ENCODE measurements at regions not wholly inside any gene's neighbourhood (a gene's known extent, or its start where the extent isn't known, plus 50 kb on each side); places are given as distances from the start of the nearest gene placed in this dataset.

DNA sequence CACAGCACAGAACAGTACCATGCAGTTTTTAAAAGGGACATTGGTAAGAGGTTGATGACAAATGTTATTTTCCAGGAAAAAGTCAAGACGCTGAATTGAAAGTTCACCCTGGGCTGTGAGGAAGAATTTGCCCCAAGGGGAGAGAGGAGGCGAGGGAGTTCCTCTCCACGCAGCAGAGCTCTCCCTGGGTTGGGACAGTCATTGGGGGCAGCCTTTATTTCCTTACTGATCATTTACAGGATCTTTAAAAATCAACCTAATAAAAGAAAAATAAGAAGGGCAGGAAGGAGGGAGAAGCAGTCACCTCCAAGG lies 49.9 kb upstream of the WNT7B start:
- Histone ChIP-seq H3K4me3 (peak overlapping the region; percentile 42), H3K36me3 (no peaks in the 10 kb centered on the region), H3K9me3 (no peaks in the 10 kb centered on the region), H3K27ac (peak overlapping the region; percentile 61 to 74), H3K4me1 (ENCODE audit: insufficient read depth) (peaks cover 6% of the 10 kb centered on the region), H3K27me3 (no peaks in the 10 kb centered on the region)
- TF ChIP-seq POLR2A (IDR thresholded peaks at IDR 0.05) = no peak
- TF ChIP-seq EP300 (IDR thresholded peaks at IDR 0.05) = no peak
- TF ChIP-seq, protein P1, sequence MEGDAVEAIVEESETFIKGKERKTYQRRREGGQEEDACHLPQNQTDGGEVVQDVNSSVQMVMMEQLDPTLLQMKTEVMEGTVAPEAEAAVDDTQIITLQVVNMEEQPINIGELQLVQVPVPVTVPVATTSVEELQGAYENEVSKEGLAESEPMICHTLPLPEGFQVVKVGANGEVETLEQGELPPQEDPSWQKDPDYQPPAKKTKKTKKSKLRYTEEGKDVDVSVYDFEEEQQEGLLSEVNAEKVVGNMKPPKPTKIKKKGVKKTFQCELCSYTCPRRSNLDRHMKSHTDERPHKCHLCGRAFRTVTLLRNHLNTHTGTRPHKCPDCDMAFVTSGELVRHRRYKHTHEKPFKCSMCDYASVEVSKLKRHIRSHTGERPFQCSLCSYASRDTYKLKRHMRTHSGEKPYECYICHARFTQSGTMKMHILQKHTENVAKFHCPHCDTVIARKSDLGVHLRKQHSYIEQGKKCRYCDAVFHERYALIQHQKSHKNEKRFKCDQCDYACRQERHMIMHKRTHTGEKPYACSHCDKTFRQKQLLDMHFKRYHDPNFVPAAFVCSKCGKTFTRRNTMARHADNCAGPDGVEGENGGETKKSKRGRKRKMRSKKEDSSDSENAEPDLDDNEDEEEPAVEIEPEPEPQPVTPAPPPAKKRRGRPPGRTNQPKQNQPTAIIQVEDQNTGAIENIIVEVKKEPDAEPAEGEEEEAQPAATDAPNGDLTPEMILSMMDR (IDR thresholded peaks at IDR 0.05) = no peak
- DNase-seq = no peak
- intact Hi-C loops (cut with DNase I) = no loop called here
- 57 to 65% (median 64%) methylated on average over 3 of the region's 3 CpGs for WGBS, 3 donors

DNA sequence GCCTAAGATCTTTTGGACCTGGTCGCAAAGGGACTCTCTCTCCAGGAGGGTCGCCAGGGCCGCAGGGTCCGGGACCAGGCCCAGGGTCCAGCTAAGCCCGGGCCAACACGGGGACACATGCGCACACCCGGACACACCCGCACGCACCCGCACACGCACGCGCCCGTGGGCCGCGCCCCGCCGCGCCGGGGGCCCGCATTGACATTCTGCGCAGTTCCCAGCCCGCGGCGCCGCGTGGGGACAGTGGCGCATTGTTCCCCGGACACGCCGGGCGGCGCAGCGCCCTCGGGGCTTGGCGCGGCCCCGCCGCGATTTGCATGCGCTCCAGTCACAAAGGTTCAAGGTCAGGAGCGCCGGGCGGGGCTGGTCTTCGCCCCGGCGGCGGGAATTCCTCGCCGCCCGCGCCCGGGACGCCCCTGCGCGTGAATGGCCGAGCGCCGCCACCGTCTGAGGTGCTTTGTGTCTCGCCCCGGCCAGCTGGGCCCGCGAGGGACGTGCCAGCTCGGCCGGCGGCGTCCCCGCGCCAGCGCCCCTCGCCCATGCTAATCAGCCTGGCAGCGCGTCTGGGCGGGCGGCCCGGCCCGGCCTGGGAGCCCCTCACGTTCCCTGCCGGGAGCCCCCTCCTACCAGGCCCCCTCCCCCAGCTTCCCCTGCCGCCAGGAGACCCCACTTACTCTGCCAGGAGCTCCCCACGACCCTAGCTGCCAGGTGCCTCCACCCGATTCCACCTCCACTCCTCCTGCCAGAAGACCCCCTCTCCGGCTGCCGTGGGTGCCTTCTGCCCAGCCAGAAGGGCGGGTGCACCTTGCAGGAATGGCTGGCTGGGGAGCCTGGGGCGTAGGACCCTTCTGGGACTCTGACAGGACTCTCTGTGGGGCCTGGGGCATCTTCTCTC lies 50.5 kb upstream of the WNT7B start:
- H3K4me3 ChIP-seq = peak overlapping the region; percentile 42
- intact Hi-C loops (cut with DNase I) = no loop called here
- 4 to 8% (median 5%) methylated on average over 76 to 89 of the region's 89 CpGs for whole genome bisulfite sequencing, 3 donors
- H3K27me3 ChIP-seq = no peaks in the 10 kb centered on the region
- TF ChIP-seq POLR2A (IDR thresholded peaks at IDR 0.05) (peak; percentile 39), EP300 (IDR thresholded peaks at IDR 0.05) (no peak)
- TF ChIP-seq, protein P1 (IDR thresholded peaks at IDR 0.05) = peak in 2 of 3 donors; percentile 47 to 52
- peak; percentile 82 to 90 (median 84) for DNase-seq
- H3K9me3 ChIP-seq = no peaks in the 10 kb centered on the region
- H3K4me1 ChIP-seq (ENCODE audit: insufficient read depth) = peaks cover 6% of the 10 kb centered on the region
- H3K36me3 ChIP-seq = no peaks in the 10 kb centered on the region
- peak overlapping the region; percentile 61 to 74 for H3K27ac ChIP-seq

DNA sequence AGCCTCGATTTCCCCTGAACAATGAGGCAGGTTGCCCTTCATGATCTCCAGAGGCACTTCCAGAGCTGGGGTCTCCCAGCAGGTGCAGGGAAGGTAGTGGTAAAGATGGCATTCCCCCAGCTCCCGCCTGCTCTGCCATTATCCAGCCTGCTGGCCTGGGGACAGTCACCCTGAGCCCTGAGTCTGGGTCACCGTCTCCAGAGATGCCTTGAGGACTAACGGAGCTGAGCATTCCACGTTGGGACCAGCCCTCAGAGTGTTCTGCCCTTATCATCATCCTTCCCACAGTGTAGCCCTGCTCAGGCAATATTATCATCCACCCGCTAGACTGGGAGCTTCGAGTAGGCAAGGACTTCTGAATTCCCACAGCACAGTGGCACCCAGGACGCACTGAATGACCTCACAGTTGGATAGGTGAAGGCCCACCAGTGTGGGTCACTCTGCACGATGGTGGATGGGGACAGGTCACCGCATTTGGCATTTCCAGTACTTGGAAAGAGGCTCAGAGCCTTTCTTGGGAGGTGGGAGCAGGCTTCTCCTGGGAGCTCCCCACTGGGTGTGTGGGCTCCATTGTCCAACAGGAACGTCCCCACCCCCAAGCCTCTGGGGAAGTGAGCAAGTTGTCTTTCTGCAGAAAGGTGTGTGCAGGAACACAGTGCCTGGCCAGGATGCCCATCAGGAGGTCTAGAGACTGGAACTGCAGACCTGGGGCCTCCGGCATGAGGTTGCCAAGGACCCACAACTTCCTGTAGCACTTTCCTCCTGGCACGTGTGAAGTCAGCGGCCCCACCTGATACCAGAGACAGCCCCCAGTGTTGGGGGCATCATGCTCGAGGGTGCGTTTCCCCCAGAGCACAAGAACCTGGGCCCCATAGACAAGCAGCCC lies 51.4 kb upstream of the WNT7B start:
- 88 to 90% (median 90%) methylated on average over 16 of the region's 16 CpGs for WGBS, 3 donors
- H3K4me3 ChIP-seq = no peak overlapping the region
- peak in 4 of 5 donors; percentile 25 to 42 (median 38) for DNase-seq

DNA sequence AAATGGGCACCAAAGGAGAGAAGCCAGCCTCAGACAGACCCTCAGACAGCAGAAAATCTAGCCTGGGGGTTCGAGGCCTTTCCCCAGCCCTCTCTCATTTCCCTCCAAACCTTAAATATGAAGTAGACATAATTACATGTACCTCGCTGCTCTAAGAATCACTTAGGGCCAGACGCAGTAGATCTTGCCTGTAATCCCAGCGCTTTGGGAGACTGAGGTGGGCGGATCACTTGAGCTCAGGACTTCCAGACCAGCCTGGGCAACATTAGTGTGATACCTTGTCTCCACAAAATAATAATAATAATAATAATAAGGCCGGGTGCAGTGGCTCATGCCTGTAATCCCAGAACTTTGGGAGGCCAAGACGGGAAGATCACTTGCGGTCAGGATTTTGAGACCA lies 52.1 kb upstream of the WNT7B start:
- no peak for TF ChIP-seq POLR2A (IDR thresholded peaks at IDR 0.05)
- TF ChIP-seq EP300 (IDR thresholded peaks at IDR 0.05) = no peak
- TF ChIP-seq, protein P1 (IDR thresholded peaks at IDR 0.05) = no peak
- intact Hi-C loops (cut with DNase I) = no loop called here
- DNase-seq = peak in 2 of 5 donors; percentile 10 to 13
- 92 to 94% (median 93%) methylated on average over 8 of the region's 8 CpGs for WGBS, 3 donors
- Histone ChIP-seq H3K27ac (no peak overlapping the region), H3K4me1 (ENCODE audit: insufficient read depth) (peaks cover 6% of the 10 kb centered on the region), H3K9me3 (no peaks in the 10 kb centered on the region), H3K4me3 (no peak overlapping the region), H3K36me3 (no peaks in the 10 kb centered on the region), H3K27me3 (no peaks in the 10 kb centered on the region)

More for the DNA sequence above, 51.4 kb upstream of the WNT7B start:
- Histone ChIP-seq H3K27me3 (no peaks in the 10 kb centered on the region), H3K36me3 (no peaks in the 10 kb centered on the region), H3K27ac (peak overlapping the region; percentile 61 to 74), H3K4me1 (ENCODE audit: insufficient read depth) (peaks cover 6% of the 10 kb centered on the region), H3K9me3 (no peaks in the 10 kb centered on the region)
- TF ChIP-seq POLR2A (IDR thresholded peaks at IDR 0.05) = no peak
- TF ChIP-seq, protein P1 (IDR thresholded peaks at IDR 0.05) = no peak
- TF ChIP-seq EP300 (IDR thresholded peaks at IDR 0.05) = no peak
- intact Hi-C loops (cut with DNase I) = no loop called here

Measured in ovary (tissue), 7 donors.